ENCODE measurements at regions not wholly inside any gene's neighbourhood (a gene's known extent, or its start where the extent isn't known, plus 50 kb on each side); places are given as distances from the start of the nearest gene placed in this dataset.

DNA sequence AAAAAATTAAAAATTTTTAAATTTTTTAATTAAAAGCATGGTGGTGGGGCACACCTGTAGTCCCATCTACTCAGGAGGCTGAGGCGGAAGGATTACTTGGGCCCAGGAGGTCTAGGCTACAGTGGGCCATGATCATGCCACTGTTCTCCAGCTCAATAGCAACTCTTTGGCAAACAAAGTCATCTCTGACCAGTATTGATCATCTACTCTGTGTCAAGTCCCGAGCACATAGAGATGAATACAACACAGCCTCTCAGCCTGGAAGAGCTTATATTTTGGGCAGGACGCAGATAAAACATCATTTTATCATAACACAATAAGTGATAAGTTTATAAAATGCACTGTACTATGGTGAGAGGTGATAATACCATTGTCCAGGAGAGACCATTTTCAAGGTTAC lies 281.6 kb upstream of the GADL1 start:
- TF ChIP-seq EZH2 (IDR thresholded peaks at IDR 0.05; ENCODE audit: borderline replicate concordance) (no peak), CTCF (IDR thresholded peaks at IDR 0.05; ENCODE audit: poor library complexity) (no peak), EZH2phosphoT487 (IDR thresholded peaks at IDR 0.05; ENCODE audit: low read depth, severe bottlenecking, unreplicated experiment) (no peak)
